PC-9 (cell line): ENCODE measurements at regions not wholly inside any gene's neighbourhood (a gene's known extent, or its start where the extent isn't known, plus 50 kb on each side); places are given as distances from the start of the nearest gene placed in this dataset.

Experiments
- BruUV-seq: library from RNA; stranded (reverse); fragments of 400-500 nt; replicated peaks from 2 replicates; lab custom pipeline; 2021; lab: Mats Ljungman, UMichigan
- CTCF ChIA-PET: fragments of 300-600 bp; sonication (Branson Sonifier 250); formaldehyde crosslinking; loops from one replicate; lab custom pipeline; 2022; ENCODE audit warnings: antibody characterized with exemption; lab: Charles Lee
- POLR2A ChIA-PET: fragments of 300-600 bp; sonication (Branson Sonifier 250); formaldehyde crosslinking; loops from one replicate; lab custom pipeline; 2022; ENCODE audit warnings: antibody characterized with exemption; ENCODE audit not compliant: unreplicated experiment; lab: Charles Lee
- DNase-seq, 2 experiments: peaks; one replicate each; pipeline versions ENCODE4 v3.0.0 to v3.0.0-alpha.2; 2015 to 2022; ENCODE audit warnings: mixed read lengths in 1 of 2
- H2AFZ ChIP-seq: fragments of 200-600 bp; sonication (generic); 2 replicates; pipeline ENCODE4 v1.8.1; 2017; ENCODE audit warnings: antibody characterized with exemption
- H3F3A ChIP-seq: fragments of 200-600 bp; sonication (generic); 2 replicates; pipeline ENCODE4 v1.8.1; 2017; ENCODE audit warnings: antibody characterized with exemption, mild to moderate bottlenecking, low read depth; ENCODE audit not compliant: insufficient read depth
- H3K27ac ChIP-seq: fragments of 200-600 bp; sonication (generic); 2 replicates; pipeline ENCODE4 v1.6.1; 2016; ENCODE audit warnings: mixed run types
- H3K27me3 ChIP-seq: fragments of 200-600 bp; sonication (generic); 2 replicates; pipeline ENCODE4 v1.6.1; 2016; ENCODE audit warnings: low read depth, mixed run types; ENCODE audit not compliant: insufficient read depth
- H3K36me3 ChIP-seq: fragments of 200-600 bp; sonication (generic); 2 replicates; pipeline ENCODE4 v1.6.1; 2016; ENCODE audit warnings: low read depth, mixed run types
- H3K4me1 ChIP-seq: fragments of 200-600 bp; sonication (generic); replicated peaks from 2 replicates; pipeline ENCODE4 v1.6.1; 2016; ENCODE audit warnings: mixed run types; ENCODE audit not compliant: insufficient read depth
- H3K4me2 ChIP-seq: fragments of 200-600 bp; sonication (generic); 2 replicates; pipeline ENCODE4 v1.6.1; 2017; ENCODE audit warnings: mixed run types
- H3K4me3 ChIP-seq: fragments of 200-600 bp; sonication (generic); 2 replicates; pipeline ENCODE4 v1.6.1; 2016; ENCODE audit warnings: mixed run types
- H3K79me2 ChIP-seq: fragments of 200-600 bp; sonication (generic); 2 replicates; pipeline ENCODE4 v1.6.1; 2017; ENCODE audit warnings: low read depth, mixed run types
- H3K9me2 ChIP-seq: fragments of 200-600 bp; sonication (generic); 2 replicates; pipeline ENCODE4 v1.8.1; 2017; ENCODE audit warnings: mild to moderate bottlenecking; ENCODE audit not compliant: insufficient read depth
- H3K9me3 ChIP-seq: fragments of 200-600 bp; sonication (generic); 2 replicates; pipeline ENCODE4 v1.8.1; 2016; ENCODE audit warnings: low read depth; ENCODE audit not compliant: insufficient read depth
- H4K20me1 ChIP-seq: fragments of 200-600 bp; sonication (generic); 2 replicates; pipeline ENCODE4 v1.8.1; 2017; ENCODE audit not compliant: insufficient read depth
- CTCF ChIP-seq: fragments of 200-600 bp; sonication (generic); conservative IDR thresholded peaks from 2 replicates; pipeline ENCODE4 v1.6.1; 2017; ENCODE audit warnings: mixed run types, antibody characterized with exemption, mild to moderate bottlenecking, moderate library complexity
- EZH2 ChIP-seq: fragments of 200-600 bp; sonication (generic); IDR thresholded peaks from 2 replicates; pipeline ENCODE4 v1.8.0; 2017; ENCODE audit warnings: antibody characterized with exemption, low read depth
- intact Hi-C: fragments of 100-400 bp; cut with micrococcal nuclease; formaldehyde crosslinking; loops from one replicate; pipeline ENCODE4 v1.10.0; 2022; ENCODE audit not compliant: unreplicated experiment

DNA sequence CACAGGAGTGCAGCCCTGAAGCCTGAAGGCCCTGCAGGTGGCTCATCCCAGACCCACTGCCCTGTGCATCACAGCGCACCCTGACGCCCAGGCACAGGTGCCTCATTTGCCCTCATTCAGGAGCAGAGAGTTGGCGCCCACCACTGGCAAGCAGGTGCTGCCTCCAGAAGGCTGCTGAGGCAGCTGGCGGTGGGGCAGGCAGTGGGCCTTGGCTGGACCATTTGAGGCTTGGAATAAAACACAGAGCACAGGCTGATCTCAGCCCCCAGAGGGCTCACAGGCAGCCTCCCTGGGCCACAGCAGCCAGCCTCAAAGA lies 1151.9 kb downstream of the BRD1 start:
- no peak overlapping the region for H3K27ac ChIP-seq
- H3K4me2 ChIP-seq, result no peak overlapping the region
- peaks cover 92% of the 10 kb centered on the region for H3K27me3 ChIP-seq
- no peaks in the 10 kb centered on the region for H3K9me2 ChIP-seq
- no TSS peak for BruUV-seq
- no peaks in the 10 kb centered on the region for H3K9me3 ChIP-seq
- no peaks in the 10 kb centered on the region for H3K79me2 ChIP-seq
- TF ChIP-seq EZH2 (no peak), CTCF (no peak)
- CTCF ChIA-PET, result no interaction called here
- POLR2A ChIA-PET, result no interaction called here
- no peaks in the 10 kb centered on the region for H3F3A ChIP-seq
- H3K36me3 ChIP-seq, result no peaks in the 10 kb centered on the region
- H4K20me1 ChIP-seq, result peaks cover 4% of the 10 kb centered on the region; the same call in 1 of the 2 replicates
- H3K4me1 ChIP-seq, result no peaks in the 10 kb centered on the region
- no peak overlapping the region for H2AFZ ChIP-seq
- no peak overlapping the region for H3K4me3 ChIP-seq
- no peak for DNase-seq
- intact Hi-C loops, result no loop called here

- no peaks in the 10 kb centered on the region for H3K4me1 ChIP-seq
- ChIA-PET POLR2A (no interaction called here), CTCF (no interaction called here)
- no peaks in the 10 kb centered on the region for H3K79me2 ChIP-seq
- no peak overlapping the region for H3K4me3 ChIP-seq
- TF ChIP-seq EZH2, result no peak
- TF ChIP-seq CTCF, result no peak
- H4K20me1 ChIP-seq, result peaks cover 4% of the 10 kb centered on the region; the same call in 1 of the 2 replicates
- no peak for DNase-seq
- no peaks in the 10 kb centered on the region for H3F3A ChIP-seq
- no TSS peak for BruUV-seq
- no peak overlapping the region for H3K4me2 ChIP-seq
- H3K27me3 ChIP-seq, result peaks cover 92% of the 10 kb centered on the region
- H2AFZ ChIP-seq, result no peak overlapping the region
- no peak overlapping the region for H3K27ac ChIP-seq
- H3K9me3 ChIP-seq, result no peaks in the 10 kb centered on the region
- H3K9me2 ChIP-seq, result no peaks in the 10 kb centered on the region
- intact Hi-C loops, result no loop called here
- no peaks in the 10 kb centered on the region for H3K36me3 ChIP-seq
Measured at GRCh38 chr22:48675141-48675829, 1152.4 kb downstream of the BRD1 start.

DNA sequence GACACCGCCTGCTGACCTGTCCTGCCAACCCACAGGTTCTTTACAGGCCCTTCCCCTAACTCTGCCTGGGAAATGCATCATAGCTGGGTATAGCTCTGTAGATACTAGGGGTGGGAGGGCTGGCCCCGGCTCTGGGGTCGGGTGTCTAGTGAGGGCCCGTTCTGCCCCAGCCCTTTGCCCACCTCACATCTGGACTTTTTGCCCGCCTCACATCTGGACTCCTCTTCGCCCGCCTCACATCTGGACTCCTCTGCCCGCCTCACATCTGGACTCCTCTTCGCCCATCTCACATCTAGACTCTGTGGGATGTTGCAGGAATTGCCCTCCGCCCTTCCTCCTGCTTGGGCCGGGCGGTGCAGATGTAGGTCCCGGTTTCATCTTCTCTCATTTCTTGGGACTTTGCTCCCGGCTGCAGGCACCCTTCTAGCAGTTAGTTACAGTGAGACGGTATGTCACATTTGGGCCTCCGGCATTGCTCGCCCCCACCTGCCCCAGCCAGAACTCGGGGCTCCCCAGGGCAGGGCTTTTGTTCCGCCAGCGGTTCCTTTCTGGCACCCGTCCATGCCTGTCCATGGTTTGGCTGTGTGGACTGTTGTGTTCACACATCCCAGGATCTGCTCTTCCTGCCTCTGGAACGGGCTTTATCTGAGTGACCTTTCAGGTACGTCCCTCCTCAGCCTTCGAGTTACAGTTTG lies 1153.7 kb downstream of the BRD1 start:
- no peak for DNase-seq
- no peaks in the 10 kb centered on the region for H3F3A ChIP-seq
- ChIA-PET POLR2A (no interaction called here), CTCF (no interaction called here)
- no peaks in the 10 kb centered on the region for H3K79me2 ChIP-seq
- no peak for TF ChIP-seq CTCF
- TF ChIP-seq EZH2, result no peak
- H3K4me3 ChIP-seq, result no peak overlapping the region
- BruUV-seq, result no TSS peak
- no peaks in the 10 kb centered on the region for H3K36me3 ChIP-seq
- H3K4me1 ChIP-seq, result no peaks in the 10 kb centered on the region
- H2AFZ ChIP-seq, result no peak overlapping the region
- peaks cover 98% of the 10 kb centered on the region for H3K27me3 ChIP-seq
- no peaks in the 10 kb centered on the region for H3K9me2 ChIP-seq
- intact Hi-C loops, result no loop called here
- no peaks in the 10 kb centered on the region for H3K9me3 ChIP-seq
- H4K20me1 ChIP-seq, result peaks cover 8% of the 10 kb centered on the region; the same call in 1 of the 2 replicates
- H3K4me2 ChIP-seq, result no peak overlapping the region
- no peak overlapping the region for H3K27ac ChIP-seq
